T-helper 2 cell treated with Interferon-gamma antibody and Interleukin-4, amounts not matched to agents 5 μg/mL and 100 μg/mL, for 36 hours (primary cell): ENCODE measurements at regions not wholly inside any gene's neighbourhood (a gene's known extent, or its start where the extent isn't known, plus 50 kb on each side); places are given as distances from the start of the nearest gene placed in this dataset.
"Not testable (repeated sequence)": the region's sequence is repeated elsewhere in the genome, so short reads cannot be mapped to it uniquely, and the experiment has no call there.

Experiments used
- DNase-seq: peaks from one replicate; pipeline ENCODE4 v3.0.0; 2021; ENCODE audit warnings: low spot score
- H3K27ac Mint-ChIP-seq: one replicate; pipeline ENCODE4 v1.8.0; 2021; ENCODE audit warnings: mild to moderate bottlenecking, mixed read lengths
- H3K27me3 Mint-ChIP-seq: one replicate; pipeline ENCODE4 v1.8.0; 2021; ENCODE audit warnings: low read depth, mixed read lengths
- H3K36me3 Mint-ChIP-seq: one replicate; pipeline ENCODE4 v1.8.0; 2021; ENCODE audit warnings: low read depth, mixed read lengths
- H3K4me1 Mint-ChIP-seq: one replicate; pipeline ENCODE4 v1.8.0; 2021; ENCODE audit warnings: low read depth, mixed read lengths
- H3K4me3 Mint-ChIP-seq: one replicate; pipeline ENCODE4 v1.8.0; 2022; ENCODE audit warnings: mild to moderate bottlenecking, moderate library complexity, mixed read lengths
- H3K9me3 Mint-ChIP-seq: one replicate; pipeline ENCODE4 v1.8.0; 2021; ENCODE audit warnings: mixed read lengths

- Mint-ChIP-seq H3K9me3 (peaks cover 23% of the 10 kb centered on the region), H3K27ac (no peak overlapping the region), H3K4me1 (peaks cover 2% of the 10 kb centered on the region), H3K36me3 (peaks cover 7% of the 10 kb centered on the region), H3K27me3 (no peaks in the 10 kb centered on the region), H3K4me3 (no peak overlapping the region)
- DNase-seq, result no peak
These were observed 785.9 kb downstream of the GATA3 start for GRCh38 chr10:8840356-8840755.

GRCh38 chr10:8844141-8844540 lies 789.7 kb downstream of the GATA3 start:
- no peak overlapping the region for H3K4me3 Mint-ChIP-seq
- H3K27ac Mint-ChIP-seq, result no peak overlapping the region
- no peak for DNase-seq
- peaks cover 2% of the 10 kb centered on the region for H3K27me3 Mint-ChIP-seq
- peaks cover 7% of the 10 kb centered on the region for H3K36me3 Mint-ChIP-seq
- no peaks in the 10 kb centered on the region for H3K4me1 Mint-ChIP-seq
- peaks cover 17% of the 10 kb centered on the region for H3K9me3 Mint-ChIP-seq

- Mint-ChIP-seq H3K36me3 (no peaks in the 10 kb centered on the region), H3K27me3 (peaks cover 6% of the 10 kb centered on the region), H3K27ac (no peak overlapping the region), H3K4me1 (no peaks in the 10 kb centered on the region), H3K9me3 (no peaks in the 10 kb centered on the region), H3K4me3 (no peak overlapping the region)
- no peak for DNase-seq
These were observed 798.1 kb downstream of the GATA3 start for GRCh38 chr10:8852546-8852945.

GRCh38 chr10:8853048-8853447 lies 798.6 kb downstream of the GATA3 start:
- DNase-seq, result no peak
- no peaks in the 10 kb centered on the region for H3K36me3 Mint-ChIP-seq
- H3K27ac Mint-ChIP-seq, result no peak overlapping the region

GRCh38 chr10:8868924-8869323 lies 814.4 kb downstream of the GATA3 start:
- not testable (repeated sequence) for H3K27ac Mint-ChIP-seq, H3K36me3 Mint-ChIP-seq, H3K4me1 Mint-ChIP-seq, H3K4me3 Mint-ChIP-seq, DNase-seq, H3K9me3 Mint-ChIP-seq, H3K27me3 Mint-ChIP-seq

More at GRCh38 chr10:8853048-8853447, 798.6 kb downstream of the GATA3 start:
- Mint-ChIP-seq H3K4me1 (no peaks in the 10 kb centered on the region), H3K9me3 (no peaks in the 10 kb centered on the region), H3K4me3 (no peak overlapping the region), H3K27me3 (peaks cover 4% of the 10 kb centered on the region)

- H3K27me3 Mint-ChIP-seq, result no peaks in the 10 kb centered on the region
These were observed 818.8 kb downstream of the GATA3 start for GRCh38 chr10:8873310-8873709.

GRCh38 chr10:8874268-8874667 lies 819.8 kb downstream of the GATA3 start:
- H3K4me1 Mint-ChIP-seq, result peaks cover 6% of the 10 kb centered on the region
- H3K9me3 Mint-ChIP-seq, result no peaks in the 10 kb centered on the region
- no peak overlapping the region for H3K27ac Mint-ChIP-seq
- H3K36me3 Mint-ChIP-seq, result no peaks in the 10 kb centered on the region
- no peak overlapping the region for H3K4me3 Mint-ChIP-seq
- DNase-seq, result no peak
- no peaks in the 10 kb centered on the region for H3K27me3 Mint-ChIP-seq

More at GRCh38 chr10:8873310-8873709, 818.8 kb downstream of the GATA3 start:
- H3K36me3 Mint-ChIP-seq, result no peaks in the 10 kb centered on the region
- H3K27ac Mint-ChIP-seq, result no peak overlapping the region
- H3K9me3 Mint-ChIP-seq, result no peaks in the 10 kb centered on the region
- H3K4me3 Mint-ChIP-seq, result no peak overlapping the region
- H3K4me1 Mint-ChIP-seq, result peaks cover 6% of the 10 kb centered on the region
- no peak for DNase-seq

GRCh38 chr10:8874972-8875371 lies 820.5 kb downstream of the GATA3 start:
- H3K36me3 Mint-ChIP-seq, result no peaks in the 10 kb centered on the region
- H3K27me3 Mint-ChIP-seq, result no peaks in the 10 kb centered on the region
- H3K4me3 Mint-ChIP-seq, result no peak overlapping the region
- H3K9me3 Mint-ChIP-seq, result no peaks in the 10 kb centered on the region
- DNase-seq, result no peak
- no peak overlapping the region for H3K27ac Mint-ChIP-seq
- H3K4me1 Mint-ChIP-seq, result peaks cover 6% of the 10 kb centered on the region

GRCh38 chr10:8876171-8876570 lies 821.7 kb downstream of the GATA3 start:
- no peaks in the 10 kb centered on the region for H3K9me3 Mint-ChIP-seq
- peaks cover 6% of the 10 kb centered on the region for H3K4me1 Mint-ChIP-seq

GRCh38 chr10:8889538-8889937 lies 835.0 kb downstream of the GATA3 start:
- Mint-ChIP-seq H3K27me3 (no peaks in the 10 kb centered on the region), H3K27ac (no peak overlapping the region), H3K9me3 (peaks cover 7% of the 10 kb centered on the region), H3K36me3 (peaks cover 4% of the 10 kb centered on the region), H3K4me1 (peaks cover 19% of the 10 kb centered on the region), H3K4me3 (no peak overlapping the region)
- DNase-seq, result no peak

More at GRCh38 chr10:8876171-8876570, 821.7 kb downstream of the GATA3 start:
- H3K27ac Mint-ChIP-seq, result no peak overlapping the region
- no peak overlapping the region for H3K4me3 Mint-ChIP-seq
- no peak for DNase-seq
- H3K27me3 Mint-ChIP-seq, result no peaks in the 10 kb centered on the region
- H3K36me3 Mint-ChIP-seq, result no peaks in the 10 kb centered on the region

GRCh38 chr10:8893102-8893501 lies 838.6 kb downstream of the GATA3 start:
- H3K27ac Mint-ChIP-seq, result peak overlapping the region; percentile 49
- peaks cover 1% of the 10 kb centered on the region for H3K36me3 Mint-ChIP-seq

GRCh38 chr10:8894148-8894547 lies 839.7 kb downstream of the GATA3 start:
- no peak for DNase-seq
- Mint-ChIP-seq H3K36me3 (peaks cover 1% of the 10 kb centered on the region), H3K9me3 (no peaks in the 10 kb centered on the region), H3K27me3 (no peaks in the 10 kb centered on the region), H3K27ac (no peak overlapping the region), H3K4me1 (peaks cover 21% of the 10 kb centered on the region), H3K4me3 (no peak overlapping the region)

More at GRCh38 chr10:8893102-8893501, 838.6 kb downstream of the GATA3 start:
- Mint-ChIP-seq H3K4me1 (peaks cover 19% of the 10 kb centered on the region), H3K4me3 (no peak overlapping the region), H3K9me3 (no peaks in the 10 kb centered on the region), H3K27me3 (no peaks in the 10 kb centered on the region)
- DNase-seq, result no peak

GRCh38 chr10:8897769-8898168 lies 843.3 kb downstream of the GATA3 start:
- no peaks in the 10 kb centered on the region for H3K27me3 Mint-ChIP-seq
- H3K9me3 Mint-ChIP-seq, result peaks cover 4% of the 10 kb centered on the region
- peaks cover 13% of the 10 kb centered on the region for H3K4me1 Mint-ChIP-seq
- DNase-seq, result no peak
- H3K27ac Mint-ChIP-seq, result no peak overlapping the region
- no peak overlapping the region for H3K4me3 Mint-ChIP-seq
- peaks cover 1% of the 10 kb centered on the region for H3K36me3 Mint-ChIP-seq

GRCh38 chr10:8898745-8899330 lies 844.4 kb downstream of the GATA3 start:
- H3K4me1 Mint-ChIP-seq, result peaks cover 5% of the 10 kb centered on the region
- H3K27ac Mint-ChIP-seq, result no peak overlapping the region
- H3K36me3 Mint-ChIP-seq, result no peaks in the 10 kb centered on the region
- H3K27me3 Mint-ChIP-seq, result no peaks in the 10 kb centered on the region
- no peak for DNase-seq
- peaks cover 4% of the 10 kb centered on the region for H3K9me3 Mint-ChIP-seq
- no peak overlapping the region for H3K4me3 Mint-ChIP-seq

- Mint-ChIP-seq H3K4me1 (peaks cover 5% of the 10 kb centered on the region), H3K27me3 (no peaks in the 10 kb centered on the region), H3K9me3 (peaks cover 11% of the 10 kb centered on the region), H3K4me3 (no peak overlapping the region), H3K27ac (no peak overlapping the region), H3K36me3 (peaks cover 3% of the 10 kb centered on the region)
- DNase-seq, result no peak
These were observed 848.4 kb downstream of the GATA3 start for GRCh38 chr10:8902926-8903325.
